H1 (cell line): ENCODE measurements at regions not wholly inside any gene's neighbourhood (a gene's known extent, or its start where the extent isn't known, plus 50 kb on each side); places are given as distances from the start of the nearest gene placed in this dataset.

Source experiments
- BCL11A ChIP-seq, 2 experiments: IDR thresholded peaks; one replicate each; pipeline ENCODE4 v1.6.1; 2011; ENCODE audit warnings: low read depth in 2 of 2, low read length in 2 of 2, mild to moderate bottlenecking in 2 of 2
- BRCA1 ChIP-seq: IDR thresholded peaks from 2 replicates; pipeline ENCODE4 v1.6.1; 2012; ENCODE audit warnings: low read depth, low read length, improper control_type of control experiment
- CHD7 ChIP-seq: fragments of 300-600 bp; sonication (generic); IDR thresholded peaks from 2 replicates; pipeline ENCODE4 v1.7.1; 2012; ENCODE audit warnings: low read length, moderate library complexity, mild to moderate bottlenecking, inconsistent platforms; ENCODE audit not compliant: insufficient replicate concordance
- JUND ChIP-seq: IDR thresholded peaks from 2 replicates; pipeline ENCODE4 v1.6.1; 2011; ENCODE audit warnings: mild to moderate bottlenecking, improper control_type of control experiment, low read length
- KDM1A ChIP-seq: fragments of 200-600, 300-600 bp; sonication (generic); IDR thresholded peaks from 2 replicates; pipeline ENCODE4 v1.7.1; 2016; ENCODE audit warnings: mild to moderate bottlenecking, low read length, borderline replicate concordance
- KDM4A ChIP-seq: IDR thresholded peaks from one replicate; pipeline ENCODE4 v1.7.1; 2012; ENCODE audit warnings: low read depth, mild to moderate bottlenecking, moderate library complexity, low read length, inconsistent platforms; ENCODE audit not compliant: severe bottlenecking
- NRF1 ChIP-seq: IDR thresholded peaks from 2 replicates; pipeline ENCODE4 v1.6.1; 2011; ENCODE audit warnings: mild to moderate bottlenecking, low read depth, low read length, improper control_type of control experiment
- SP4 ChIP-seq: IDR thresholded peaks from 2 replicates; pipeline ENCODE4 v1.6.1; 2012; ENCODE audit warnings: low read length, inconsistent platforms
- TAF1 ChIP-seq: IDR thresholded peaks from 2 replicates; pipeline ENCODE4 v1.6.1; 2011; ENCODE audit warnings: mild to moderate bottlenecking, low read depth, low read length
- TCF12 ChIP-seq: IDR thresholded peaks from 2 replicates; pipeline ENCODE4 v1.6.1; 2011; ENCODE audit warnings: low read depth, mild to moderate bottlenecking, low read length

GRCh38 chrX:8955511-8955910 lies 78.4 kb downstream of the FAM9B start (continued):
- no peak for TF ChIP-seq CHD7
- TF ChIP-seq NRF1 = no peak
- TF ChIP-seq JUND = no peak
- TF ChIP-seq TCF12 = no peak
- TF ChIP-seq BRCA1 = no peak
- TF ChIP-seq KDM1A = no peak
- no peak for TF ChIP-seq SP4
- no peak for TF ChIP-seq TAF1
- TF ChIP-seq KDM4A = no peak
- no peak for TF ChIP-seq BCL11A (IDR thresholded peaks at IDR 0.05; ENCODE audit: low read depth in 2 of 2, low read length in 2 of 2)
- TF ChIP-seq, all 59 proteins: peak for 0
